H1 (cell line): ENCODE measurements at regions not wholly inside any gene's neighbourhood (a gene's known extent, or its start where the extent isn't known, plus 50 kb on each side); places are given as distances from the start of the nearest gene placed in this dataset.

ENCODE experiments used
- CTCF ChIA-PET: fragments of 300-600 bp; sonication (Branson Sonifier 250); formaldehyde crosslinking; loops from one replicate; lab custom pipeline; 2021; ENCODE audit not compliant: partially characterized antibody; lab: Charles Lee
- POLR2A ChIA-PET: fragments of 300-600 bp; sonication (Branson Sonifier 250); formaldehyde crosslinking; loops from one replicate; lab custom pipeline; 2021; ENCODE audit warnings: inconsistent platforms; ENCODE audit not compliant: partially characterized antibody; lab: Charles Lee
- DNase-seq, 2 experiments: peaks; one replicate each; pipeline versions ENCODE4 v3.0.0 to v3.0.0-alpha.2; 2010 to 2022; ENCODE audit warnings: low spot score in 2 of 2, low read depth in 1 of 2, mixed read lengths in 1 of 2
- FAIRE-seq: peaks from 2 replicates; lab custom pipeline; 2011; peaks lifted over from hg19 to GRCh38; lab: Jason Lieb, UNC
- H2AFZ ChIP-seq: 2 replicates; pipeline ENCODE4 v1.8.1; 2012; ENCODE audit warnings: low read length, inconsistent platforms
- H2AK5ac ChIP-seq: 2 replicates; pipeline ENCODE4 v1.6.1; 2013; ENCODE audit warnings: low read depth, low read length
- H2BK120ac ChIP-seq: replicated peaks from 2 replicates; pipeline ENCODE3; 2013; ENCODE audit warnings: low read depth, low read length, inconsistent platforms
- H2BK12ac ChIP-seq: 2 replicates; pipeline ENCODE4 v1.6.1; 2013; ENCODE audit warnings: low read depth, low read length
- H2BK15ac ChIP-seq: 2 replicates; pipeline ENCODE4 v1.6.1; 2013; ENCODE audit warnings: low read length
- H2BK20ac ChIP-seq: 2 replicates; pipeline ENCODE4 v1.6.1; 2013; ENCODE audit warnings: low read length
- H2BK5ac ChIP-seq: 2 replicates; pipeline ENCODE4 v1.6.1; 2013; ENCODE audit warnings: low read depth, low read length
- H3K14ac ChIP-seq: 2 replicates; pipeline ENCODE4 v1.6.1; 2013; ENCODE audit warnings: inconsistent platforms; ENCODE audit not compliant: insufficient read length
- H3K18ac ChIP-seq: 2 replicates; pipeline ENCODE4 v1.6.1; 2013; ENCODE audit warnings: low read length; ENCODE audit errors: extremely low read depth
- H3K23ac ChIP-seq: 2 replicates; pipeline ENCODE4 v1.6.1; 2013; ENCODE audit warnings: inconsistent platforms; ENCODE audit not compliant: insufficient read length
- H3K23me2 ChIP-seq: 2 replicates; pipeline ENCODE4 v1.6.1; 2013; ENCODE audit warnings: low read depth, low read length
- H3K27ac ChIP-seq: 2 replicates; pipeline ENCODE4 v1.6.1; 2011; ENCODE audit warnings: low read depth, low read length, inconsistent platforms
- H3K27me3 ChIP-seq, 4 experiments: replicated peaks in 1 of 4; 1 replicate in 1 of 4; 2 replicates in 3 of 4; pipeline versions ENCODE4 v1.6.1 to v1.8.1; 2011 to 2013; ENCODE audit warnings: low read length in 3 of 4, mild to moderate bottlenecking in 3 of 4, inconsistent platforms in 2 of 4, mixed read lengths in 2 of 4, moderate library complexity in 1 of 4; ENCODE audit not compliant: control insufficient read depth in 3 of 4, insufficient read depth in 3 of 4; ENCODE audit errors: extremely low read depth in 1 of 4
- H3K36me3 ChIP-seq, 4 experiments: 2 replicates each; pipeline versions ENCODE4 v1.6.1 to v1.8.1; 2011 to 2013; ENCODE audit warnings: mild to moderate bottlenecking in 4 of 4, low read length in 3 of 4, moderate library complexity in 2 of 4, control low read depth in 1 of 4, inconsistent platforms in 1 of 4; ENCODE audit not compliant: insufficient read depth in 4 of 4, control insufficient read depth in 2 of 4
- H3K4ac ChIP-seq: replicated peaks from 2 replicates; pipeline ENCODE3; 2013; ENCODE audit warnings: low read length, low read depth, mixed read lengths, inconsistent platforms; ENCODE audit not compliant: insufficient read length
- H3K4me1 ChIP-seq, 4 experiments: replicated peaks in 1 of 4; 1 replicate in 1 of 4; 2 replicates in 3 of 4; pipeline versions ENCODE4 v1.6.1 to v1.8.1; 2011 to 2013; ENCODE audit warnings: low read length in 3 of 4, inconsistent platforms in 2 of 4, mixed read lengths in 1 of 4; ENCODE audit not compliant: insufficient read depth in 4 of 4, control insufficient read depth in 3 of 4
- H3K4me2 ChIP-seq, 2 experiments: 2 replicates each; pipeline versions ENCODE4 v1.6.1 to v1.8.1; 2011 to 2013; ENCODE audit warnings: low read depth in 2 of 2, low read length in 2 of 2, control low read depth in 1 of 2, inconsistent platforms in 1 of 2, mild to moderate bottlenecking in 1 of 2; ENCODE audit not compliant: insufficient read depth in 1 of 2
- H3K4me3 ChIP-seq, 4 experiments: fragments of 200-600, 300-600 bp in 1 of 4; sonication (generic), shearing (Covaris generic), sonication (Bioruptor Twin) in 1 of 4; 2 replicates each; pipeline versions ENCODE4 v1.5.1 to v1.8.1; 2011 to 2016; ENCODE audit warnings: low read length in 4 of 4, low read depth in 3 of 4, control low read depth in 2 of 4, inconsistent platforms in 2 of 4, mild to moderate bottlenecking in 2 of 4, mixed read lengths in 1 of 4, moderate library complexity in 1 of 4; ENCODE audit not compliant: insufficient read depth in 2 of 4; ENCODE audit errors: extremely low read depth in 1 of 4
- H3K56ac ChIP-seq: replicated peaks from 2 replicates; pipeline ENCODE3; 2013; ENCODE audit warnings: low read depth, mild to moderate bottlenecking, mixed read lengths, low read length, inconsistent platforms; ENCODE audit not compliant: insufficient read length
- H3K79me1 ChIP-seq: 2 replicates; pipeline ENCODE4 v1.6.1; 2013; ENCODE audit warnings: low read depth, low read length, control low read depth
- H3K79me2 ChIP-seq, 2 experiments: 2 replicates each; pipeline versions ENCODE4 v1.6.1 to v1.8.1; 2012 to 2013; ENCODE audit warnings: low read length in 2 of 2, mild to moderate bottlenecking in 2 of 2, inconsistent platforms in 1 of 2; ENCODE audit not compliant: insufficient read depth in 2 of 2, control insufficient read depth in 1 of 2
- H3K9ac ChIP-seq, 4 experiments: replicated peaks in 1 of 4; 1 replicate in 1 of 4; 2 replicates in 3 of 4; pipeline versions ENCODE4 v1.6.1 to v1.8.1; 2011 to 2013; ENCODE audit warnings: low read depth in 3 of 4, low read length in 3 of 4, control low read depth in 2 of 4, mild to moderate bottlenecking in 2 of 4, moderate library complexity in 2 of 4, inconsistent platforms in 1 of 4; ENCODE audit errors: extremely low read depth in 1 of 4
- H3K9me3 ChIP-seq, 2 experiments: 2 replicates each; pipeline versions ENCODE4 v1.6.1 to v1.8.1; 2012 to 2013; ENCODE audit warnings: mild to moderate bottlenecking in 2 of 2, moderate library complexity in 2 of 2, control low read depth in 1 of 2, inconsistent platforms in 1 of 2, low read depth in 1 of 2, low read length in 1 of 2, mixed read lengths in 1 of 2; ENCODE audit not compliant: insufficient read depth in 2 of 2
- H4K20me1 ChIP-seq, 2 experiments: replicated peaks in 1 of 2; 2 replicates each; pipeline versions ENCODE3 to v1.8.1; 2011 to 2013; ENCODE audit warnings: inconsistent platforms in 2 of 2, low read length in 2 of 2, mild to moderate bottlenecking in 1 of 2; ENCODE audit not compliant: insufficient read depth in 2 of 2, control insufficient read depth in 1 of 2
- H4K5ac ChIP-seq: 2 replicates; pipeline ENCODE4 v1.6.1; 2013; ENCODE audit warnings: low read length, low read depth, mixed read lengths, inconsistent platforms; ENCODE audit not compliant: insufficient read length
- H4K8ac ChIP-seq: 2 replicates; pipeline ENCODE4 v1.8.0; 2013; ENCODE audit warnings: mild to moderate bottlenecking, moderate library complexity, low read length, inconsistent platforms; ENCODE audit not compliant: insufficient read depth; ENCODE audit errors: extremely low read depth
- H4K91ac ChIP-seq: replicated peaks from 2 replicates; pipeline ENCODE3; 2013; ENCODE audit warnings: low read length, mixed read lengths, inconsistent platforms; ENCODE audit not compliant: insufficient read length
- EP300 ChIP-seq, 2 experiments: IDR thresholded peaks; 1 replicate in 1 of 2; 2 replicates in 1 of 2; pipeline ENCODE4 v1.6.1; 2011 to 2012; ENCODE audit warnings: low read depth in 2 of 2, low read length in 2 of 2, mild to moderate bottlenecking in 2 of 2, borderline replicate concordance in 1 of 2, inconsistent platforms in 1 of 2, moderate library complexity in 1 of 2
- RAD21 ChIP-seq, 2 experiments: IDR thresholded peaks in 1 of 2; conservative IDR thresholded peaks in 1 of 2; 2 replicates each; pipeline ENCODE4 v1.6.1; 2011; ENCODE audit warnings: low read depth in 2 of 2, low read length in 2 of 2, improper control_type of control experiment in 1 of 2, inconsistent platforms in 1 of 2, mild to moderate bottlenecking in 1 of 2, moderate library complexity in 1 of 2
- WGBS, 2 experiments: shearing (Covaris generic) in 1 of 2; methylation state at CpG; one replicate each; pipeline versions ENCODE4 v1.1.6 to v1.1.7; 2013 to 2015; ENCODE audit warnings: low lambda C conversion rate in 2 of 2, mixed read lengths in 2 of 2, inconsistent platforms in 1 of 2, low coverage in 1 of 2, missing lambda C conversion rate in 1 of 2; ENCODE audit not compliant: insufficient replicate concordance in 2 of 2, insufficient coverage in 1 of 2, insufficient read length in 1 of 2; ENCODE audit errors: extremely low coverage in 1 of 2, missing lambda C conversion rate in 1 of 2; 5-methylcytosine and 5-hydroxymethylcytosine counted together
- TF ChIP-seq, protein P1 (sequence below), 3 experiments: IDR thresholded peaks; 1 replicate in 2 of 3; 2 replicates in 1 of 3; pipeline versions ENCODE4 v1.5.1 to v1.6.1; 2011; ENCODE audit warnings: low read length in 3 of 3, mild to moderate bottlenecking in 3 of 3, inconsistent platforms in 2 of 3, low read depth in 1 of 3, moderate library complexity in 1 of 3; ENCODE audit not compliant: insufficient read depth in 1 of 3; ENCODE audit errors: control extremely low read depth in 1 of 3

DNA sequence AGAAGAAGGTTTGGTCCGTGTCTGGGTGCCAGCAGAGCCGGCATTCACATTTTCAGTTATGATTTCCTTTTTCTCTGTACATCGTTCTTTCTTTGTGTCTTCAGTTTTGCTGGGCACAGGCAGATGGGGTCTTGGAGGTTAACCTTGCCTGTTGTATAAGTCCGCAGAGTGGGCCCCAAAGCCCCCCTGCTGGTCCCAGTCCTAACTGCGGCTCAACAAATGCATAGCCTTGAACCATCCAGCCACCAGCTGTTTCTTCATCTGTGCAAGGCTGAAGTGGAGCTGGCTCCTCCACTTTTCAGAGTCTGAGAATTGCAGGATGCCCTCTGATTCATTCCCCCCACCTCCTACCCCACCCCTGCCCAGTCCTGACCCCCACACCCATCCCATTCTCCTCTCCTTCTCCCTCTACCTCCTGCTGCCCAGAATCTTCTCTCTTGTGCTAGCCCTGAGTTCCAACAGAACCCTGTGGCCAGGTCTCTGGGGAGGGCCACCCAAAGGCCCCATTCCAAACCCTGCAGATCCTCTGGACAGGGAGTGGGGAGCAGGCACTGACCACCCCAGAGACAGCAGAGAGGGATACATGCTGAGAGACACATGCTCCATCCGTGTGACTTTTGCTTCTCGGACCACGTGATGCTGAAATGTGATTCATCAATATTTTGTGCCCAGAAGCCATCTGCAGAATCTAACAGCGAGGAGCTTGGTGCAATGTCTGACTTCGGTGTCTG is 386.5 kb upstream of the SULF2 start:
- TF ChIP-seq, protein P1, sequence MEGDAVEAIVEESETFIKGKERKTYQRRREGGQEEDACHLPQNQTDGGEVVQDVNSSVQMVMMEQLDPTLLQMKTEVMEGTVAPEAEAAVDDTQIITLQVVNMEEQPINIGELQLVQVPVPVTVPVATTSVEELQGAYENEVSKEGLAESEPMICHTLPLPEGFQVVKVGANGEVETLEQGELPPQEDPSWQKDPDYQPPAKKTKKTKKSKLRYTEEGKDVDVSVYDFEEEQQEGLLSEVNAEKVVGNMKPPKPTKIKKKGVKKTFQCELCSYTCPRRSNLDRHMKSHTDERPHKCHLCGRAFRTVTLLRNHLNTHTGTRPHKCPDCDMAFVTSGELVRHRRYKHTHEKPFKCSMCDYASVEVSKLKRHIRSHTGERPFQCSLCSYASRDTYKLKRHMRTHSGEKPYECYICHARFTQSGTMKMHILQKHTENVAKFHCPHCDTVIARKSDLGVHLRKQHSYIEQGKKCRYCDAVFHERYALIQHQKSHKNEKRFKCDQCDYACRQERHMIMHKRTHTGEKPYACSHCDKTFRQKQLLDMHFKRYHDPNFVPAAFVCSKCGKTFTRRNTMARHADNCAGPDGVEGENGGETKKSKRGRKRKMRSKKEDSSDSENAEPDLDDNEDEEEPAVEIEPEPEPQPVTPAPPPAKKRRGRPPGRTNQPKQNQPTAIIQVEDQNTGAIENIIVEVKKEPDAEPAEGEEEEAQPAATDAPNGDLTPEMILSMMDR (IDR thresholded peaks at IDR 0.05; ENCODE audit: control extremely low read depth in 1 of 3, insufficient read depth in 1 of 3, low read depth in 1 of 3, low read length in 3 of 3) = peak in 2 of 3 experiments; percentile 3 to 4; a peak in 1 of 4 replicates
- TF ChIP-seq RAD21 (IDR thresholded peaks at IDR 0.05 in 1 of 2, conservative IDR thresholded peaks at IDR 0.05 in 1 of 2; ENCODE audit: low read depth in 2 of 2, low read length in 2 of 2) (peak in 1 of 2 experiments; percentile 32; a peak in 1 of 4 replicates), EP300 (IDR thresholded peaks at IDR 0.05; ENCODE audit: borderline replicate concordance in 1 of 2, low read depth in 2 of 2, low read length in 2 of 2) (no peak)
- no peaks in the 10 kb centered on the region for H3K36me3 ChIP-seq
- no peak overlapping the region for H4K8ac ChIP-seq
- H4K20me1 ChIP-seq = no peaks in the 10 kb centered on the region
- H3K4me1 ChIP-seq = no peaks in the 10 kb centered on the region
- no peak overlapping the region for H2AFZ ChIP-seq
- H3K14ac ChIP-seq = no peak overlapping the region
- no peak overlapping the region for H3K9ac ChIP-seq
- H3K23me2 ChIP-seq = no peaks in the 10 kb centered on the region
- H4K5ac ChIP-seq = no peak overlapping the region
- no peak overlapping the region for H2BK12ac ChIP-seq
- H4K91ac ChIP-seq = no peak overlapping the region
- ChIA-PET POLR2A (no interaction called here), CTCF (interaction anchor here (0.5 to 2.6 kb wide), 11 partner anchors 9 to 518 kb away, joined by 3 to 7 read pairs (median 3); no protein-coding TSS in a partner anchor)
- H2BK20ac ChIP-seq = no peak overlapping the region
- no peak overlapping the region for H2AK5ac ChIP-seq
- H3K79me2 ChIP-seq = no peaks in the 10 kb centered on the region
- WGBS, 2 experiments = 87% methylated on average over 10 of the region's 10 CpGs; no CpG with 5 or more reads in 1 of the 2 experiments
- no peaks in the 10 kb centered on the region for H3K9me3 ChIP-seq
- no peaks in the 10 kb centered on the region for H3K79me1 ChIP-seq
- H3K4me2 ChIP-seq = no peak overlapping the region
- H3K27ac ChIP-seq = no peak overlapping the region
- H2BK5ac ChIP-seq = no peak overlapping the region
- no peak overlapping the region for H2BK120ac ChIP-seq
- DNase-seq = no peak
- FAIRE-seq = no peak
- no peak overlapping the region for H3K4me3 ChIP-seq
- peak overlapping the region; percentile 21 for H3K4ac ChIP-seq
- H3K27me3 ChIP-seq = no peaks in the 10 kb centered on the region
- H3K23ac ChIP-seq = no peak overlapping the region
- no peak overlapping the region for H3K18ac ChIP-seq
- no peak overlapping the region for H3K56ac ChIP-seq
- no peak overlapping the region for H2BK15ac ChIP-seq
